Osteoblast (primary cell): ENCODE measurements at regions not wholly inside any gene's neighbourhood (a gene's known extent, or its start where the extent isn't known, plus 50 kb on each side); places are given as distances from the start of the nearest gene placed in this dataset.

Experiments
- DNase-seq: peaks from one replicate; pipeline ENCODE4 v3.0.0; 2011; ENCODE audit warnings: low spot score, mixed read lengths; ENCODE audit not compliant: insufficient read length; ENCODE audit errors: missing footprints
- H2AFZ ChIP-seq: 2 replicates; pipeline ENCODE4 v1.6.0; 2011; ENCODE audit warnings: mild to moderate bottlenecking, low read length
- H3K27ac ChIP-seq: 2 replicates; pipeline ENCODE4 v1.5.1; 2011; ENCODE audit warnings: mild to moderate bottlenecking, low read depth, low read length, moderate library complexity
- H3K27me3 ChIP-seq: 2 replicates; pipeline ENCODE4 v1.6.0; 2012; ENCODE audit warnings: mild to moderate bottlenecking, control low read depth, inconsistent platforms, low read length, moderate library complexity; ENCODE audit not compliant: insufficient read depth
- H3K36me3 ChIP-seq: 2 replicates; pipeline ENCODE4 v1.5.1; 2011; ENCODE audit warnings: mild to moderate bottlenecking, low read length, control low read depth, moderate library complexity; ENCODE audit not compliant: insufficient read depth
- H3K4me1 ChIP-seq: 2 replicates; pipeline ENCODE4 v1.5.1; 2011; ENCODE audit warnings: mild to moderate bottlenecking, low read length, control low read depth, moderate library complexity; ENCODE audit not compliant: insufficient read depth
- H3K4me2 ChIP-seq: 2 replicates; pipeline ENCODE4 v1.6.0; 2011; ENCODE audit warnings: mild to moderate bottlenecking, low read length; ENCODE audit not compliant: insufficient read depth
- H3K4me3 ChIP-seq: fragments of 200-600 bp; sonication (generic); 3 replicates; pipeline ENCODE4 v1.5.1; 2012; ENCODE audit warnings: mild to moderate bottlenecking, low read length, inconsistent platforms; ENCODE audit not compliant: insufficient read depth
- H3K79me2 ChIP-seq: 2 replicates; pipeline ENCODE4 v1.6.0; 2012; ENCODE audit warnings: mild to moderate bottlenecking, low read length, control low read depth, inconsistent platforms; ENCODE audit not compliant: insufficient read depth
- H3K9me3 ChIP-seq: 2 replicates; pipeline ENCODE4 v1.5.1; 2011; ENCODE audit warnings: low read depth, low read length, control low read depth
- H4K20me1 ChIP-seq: 2 replicates; pipeline ENCODE4 v1.6.0; 2012; ENCODE audit warnings: mild to moderate bottlenecking, low read length, control low read depth; ENCODE audit not compliant: insufficient read depth
- TF ChIP-seq, protein P1 (sequence below): IDR thresholded peaks from 2 replicates; pipeline ENCODE4 v1.5.1; 2011; ENCODE audit warnings: mild to moderate bottlenecking, low read depth, low read length, moderate library complexity; ENCODE audit errors: extremely low read depth

- Histone ChIP-seq H2AFZ (no peak overlapping the region), H3K79me2 (no peaks in the 10 kb centered on the region), H3K36me3 (no peaks in the 10 kb centered on the region), H3K27ac (no peak overlapping the region), H3K9me3 (no peaks in the 10 kb centered on the region), H3K27me3 (no peaks in the 10 kb centered on the region), H3K4me1 (no peaks in the 10 kb centered on the region), H3K4me2 (no peak overlapping the region), H3K4me3 (no peak overlapping the region), H4K20me1 (no peaks in the 10 kb centered on the region)
- TF ChIP-seq, protein P1, sequence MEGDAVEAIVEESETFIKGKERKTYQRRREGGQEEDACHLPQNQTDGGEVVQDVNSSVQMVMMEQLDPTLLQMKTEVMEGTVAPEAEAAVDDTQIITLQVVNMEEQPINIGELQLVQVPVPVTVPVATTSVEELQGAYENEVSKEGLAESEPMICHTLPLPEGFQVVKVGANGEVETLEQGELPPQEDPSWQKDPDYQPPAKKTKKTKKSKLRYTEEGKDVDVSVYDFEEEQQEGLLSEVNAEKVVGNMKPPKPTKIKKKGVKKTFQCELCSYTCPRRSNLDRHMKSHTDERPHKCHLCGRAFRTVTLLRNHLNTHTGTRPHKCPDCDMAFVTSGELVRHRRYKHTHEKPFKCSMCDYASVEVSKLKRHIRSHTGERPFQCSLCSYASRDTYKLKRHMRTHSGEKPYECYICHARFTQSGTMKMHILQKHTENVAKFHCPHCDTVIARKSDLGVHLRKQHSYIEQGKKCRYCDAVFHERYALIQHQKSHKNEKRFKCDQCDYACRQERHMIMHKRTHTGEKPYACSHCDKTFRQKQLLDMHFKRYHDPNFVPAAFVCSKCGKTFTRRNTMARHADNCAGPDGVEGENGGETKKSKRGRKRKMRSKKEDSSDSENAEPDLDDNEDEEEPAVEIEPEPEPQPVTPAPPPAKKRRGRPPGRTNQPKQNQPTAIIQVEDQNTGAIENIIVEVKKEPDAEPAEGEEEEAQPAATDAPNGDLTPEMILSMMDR: no peak
- DNase-seq: no peak
Observed at GRCh38 chr2:145203891-145204290, 684.0 kb upstream of the ZEB2 start.

DNA sequence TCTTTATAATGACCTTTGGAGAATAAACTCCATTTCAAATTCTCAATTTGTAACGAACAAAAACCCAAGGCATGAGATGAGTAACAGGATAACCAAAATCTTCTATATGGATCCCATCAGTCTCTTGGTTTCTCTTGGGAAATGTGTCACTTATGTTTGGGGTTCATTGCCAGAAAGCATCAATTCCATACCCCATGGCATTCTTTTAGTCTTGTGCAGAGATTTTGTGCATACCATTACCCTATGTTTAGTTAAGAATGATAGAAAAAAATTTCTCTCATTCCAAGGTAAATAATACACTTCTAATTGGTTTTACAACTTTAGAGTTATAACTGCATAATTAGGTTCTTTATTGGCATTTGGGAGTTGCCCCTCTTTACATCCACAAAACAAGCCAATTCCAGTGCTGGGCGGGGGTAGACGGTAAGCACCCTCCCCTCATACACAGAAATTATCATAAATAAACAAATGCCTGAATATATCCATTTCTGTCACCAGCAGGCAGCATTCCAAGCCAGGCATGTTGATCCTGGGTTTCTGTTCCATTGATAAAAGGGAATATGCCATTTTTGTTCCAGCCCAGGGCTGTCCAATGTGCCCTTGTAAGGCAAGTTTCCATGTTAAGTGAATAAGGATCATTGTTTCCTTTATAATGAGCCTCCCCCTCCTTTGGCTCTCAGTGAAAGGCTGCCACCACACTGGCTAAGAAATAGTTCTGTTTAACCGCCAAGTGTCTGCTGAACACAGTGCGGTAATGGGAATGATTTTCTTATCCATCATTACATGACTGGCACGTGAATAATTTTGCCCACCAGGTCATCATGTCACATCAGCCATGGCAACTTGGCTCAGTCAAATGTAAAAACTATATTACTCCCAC is 680.1 kb upstream of the ZEB2 start:
- no peak for DNase-seq
- TF ChIP-seq, protein P1: no peak
- H3K4me2 ChIP-seq: no peak overlapping the region
- H4K20me1 ChIP-seq: no peaks in the 10 kb centered on the region
- no peaks in the 10 kb centered on the region for H3K27me3 ChIP-seq
- no peak overlapping the region for H2AFZ ChIP-seq
- no peaks in the 10 kb centered on the region for H3K9me3 ChIP-seq
- H3K36me3 ChIP-seq: no peaks in the 10 kb centered on the region
- no peaks in the 10 kb centered on the region for H3K79me2 ChIP-seq
- no peaks in the 10 kb centered on the region for H3K4me1 ChIP-seq
- H3K27ac ChIP-seq: no peak overlapping the region
- no peak overlapping the region for H3K4me3 ChIP-seq

DNA sequence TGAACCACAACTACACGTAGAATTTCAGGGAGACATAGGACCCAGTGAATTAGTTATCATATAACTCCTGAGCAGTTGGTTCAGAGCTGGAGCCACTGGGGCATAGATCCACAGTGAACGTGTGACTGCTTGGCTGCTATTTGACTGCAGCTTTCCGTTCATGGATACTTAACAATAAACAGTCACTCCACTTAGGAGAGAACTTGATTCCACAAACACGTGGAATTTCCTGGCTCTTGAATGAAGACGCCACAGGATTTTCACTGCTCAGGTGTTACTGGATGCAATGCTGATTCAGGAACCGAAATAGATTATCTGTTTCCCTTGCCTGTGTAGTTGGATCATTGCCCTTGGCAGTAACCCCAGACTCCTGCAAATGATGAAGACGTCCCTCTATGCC is 679.1 kb upstream of the ZEB2 start:
- H4K20me1 ChIP-seq: no peaks in the 10 kb centered on the region
- H3K27ac ChIP-seq: no peak overlapping the region
- H3K4me3 ChIP-seq: no peak overlapping the region
- H3K27me3 ChIP-seq: no peaks in the 10 kb centered on the region
- H3K9me3 ChIP-seq: no peaks in the 10 kb centered on the region
- H3K4me1 ChIP-seq: no peaks in the 10 kb centered on the region
- TF ChIP-seq, protein P1: no peak
- no peak for DNase-seq
- H3K36me3 ChIP-seq: no peaks in the 10 kb centered on the region
- no peak overlapping the region for H3K4me2 ChIP-seq
- H3K79me2 ChIP-seq: no peaks in the 10 kb centered on the region
- H2AFZ ChIP-seq: no peak overlapping the region

DNA sequence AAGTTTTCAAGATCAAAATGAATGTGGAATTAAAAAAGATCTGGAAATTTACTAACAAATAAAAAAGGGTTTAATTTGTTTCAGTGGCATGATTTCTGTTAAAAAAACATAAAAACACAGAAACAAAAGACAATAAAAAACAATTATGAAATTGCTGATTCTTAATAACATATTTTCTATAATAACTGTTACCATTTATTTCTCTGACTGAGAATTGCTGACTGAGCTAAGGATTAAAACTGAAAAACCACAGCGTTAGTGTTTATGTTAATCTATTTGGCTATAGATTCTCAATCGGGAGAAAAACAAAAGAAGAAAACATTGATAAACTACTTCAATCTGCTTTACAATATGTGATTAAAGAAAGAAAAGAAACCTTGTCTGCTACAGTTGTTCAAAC is 678.6 kb upstream of the ZEB2 start:
- no peak overlapping the region for H3K4me3 ChIP-seq
- no peak for DNase-seq
- no peaks in the 10 kb centered on the region for H3K27me3 ChIP-seq
- H3K4me1 ChIP-seq: no peaks in the 10 kb centered on the region
- H2AFZ ChIP-seq: no peak overlapping the region
- H3K4me2 ChIP-seq: no peak overlapping the region
- TF ChIP-seq, protein P1: no peak
- H3K27ac ChIP-seq: no peak overlapping the region
- H3K36me3 ChIP-seq: no peaks in the 10 kb centered on the region
- no peaks in the 10 kb centered on the region for H4K20me1 ChIP-seq
- H3K9me3 ChIP-seq: no peaks in the 10 kb centered on the region
- no peaks in the 10 kb centered on the region for H3K79me2 ChIP-seq
